H1 (cell line): ENCODE measurements at regions not wholly inside any gene's neighbourhood (a gene's known extent, or its start where the extent isn't known, plus 50 kb on each side); places are given as distances from the start of the nearest gene placed in this dataset.
A peak's percentile ranks its signal among the peaks of the same experiment; 100 is the strongest.

Experiments used
- CTCF ChIP-seq, 3 experiments: IDR thresholded peaks; 1 replicate in 2 of 3; 2 replicates in 1 of 3; pipeline versions ENCODE4 v1.5.1 to v1.6.1; 2011; ENCODE audit warnings: low read length in 3 of 3, mild to moderate bottlenecking in 3 of 3, inconsistent platforms in 2 of 3, low read depth in 1 of 3, moderate library complexity in 1 of 3; ENCODE audit not compliant: insufficient read depth in 1 of 3; ENCODE audit errors: control extremely low read depth in 1 of 3
- HDAC2 ChIP-seq, 2 experiments: fragments of 300-600 bp in 1 of 2; sonication (generic) in 1 of 2; IDR thresholded peaks; 2 replicates each; pipeline ENCODE4 v1.6.1; 2011 to 2012; ENCODE audit warnings: low read depth in 2 of 2, low read length in 2 of 2, mild to moderate bottlenecking in 2 of 2, moderate library complexity in 2 of 2, borderline replicate concordance in 1 of 2, inconsistent platforms in 1 of 2
- KDM1A ChIP-seq: fragments of 200-600, 300-600 bp; sonication (generic); IDR thresholded peaks from 2 replicates; pipeline ENCODE4 v1.7.1; 2016; ENCODE audit warnings: mild to moderate bottlenecking, low read length, borderline replicate concordance
- TBP ChIP-seq: IDR thresholded peaks from 2 replicates; pipeline ENCODE4 v1.6.1; 2011; ENCODE audit warnings: low read depth, low read length, improper control_type of control experiment
- YY1 ChIP-seq: IDR thresholded peaks from 2 replicates; pipeline ENCODE4 v1.6.1; 2011; ENCODE audit warnings: low read depth, mild to moderate bottlenecking, low read length
- TF ChIP-seq, protein P1 (sequence below): fragments of 300-600 bp; sonication (generic); IDR thresholded peaks from 2 replicates; pipeline ENCODE4 v1.7.1; 2012; ENCODE audit warnings: low read length, moderate library complexity, mild to moderate bottlenecking, inconsistent platforms; ENCODE audit not compliant: insufficient replicate concordance

- TF ChIP-seq, protein P1, sequence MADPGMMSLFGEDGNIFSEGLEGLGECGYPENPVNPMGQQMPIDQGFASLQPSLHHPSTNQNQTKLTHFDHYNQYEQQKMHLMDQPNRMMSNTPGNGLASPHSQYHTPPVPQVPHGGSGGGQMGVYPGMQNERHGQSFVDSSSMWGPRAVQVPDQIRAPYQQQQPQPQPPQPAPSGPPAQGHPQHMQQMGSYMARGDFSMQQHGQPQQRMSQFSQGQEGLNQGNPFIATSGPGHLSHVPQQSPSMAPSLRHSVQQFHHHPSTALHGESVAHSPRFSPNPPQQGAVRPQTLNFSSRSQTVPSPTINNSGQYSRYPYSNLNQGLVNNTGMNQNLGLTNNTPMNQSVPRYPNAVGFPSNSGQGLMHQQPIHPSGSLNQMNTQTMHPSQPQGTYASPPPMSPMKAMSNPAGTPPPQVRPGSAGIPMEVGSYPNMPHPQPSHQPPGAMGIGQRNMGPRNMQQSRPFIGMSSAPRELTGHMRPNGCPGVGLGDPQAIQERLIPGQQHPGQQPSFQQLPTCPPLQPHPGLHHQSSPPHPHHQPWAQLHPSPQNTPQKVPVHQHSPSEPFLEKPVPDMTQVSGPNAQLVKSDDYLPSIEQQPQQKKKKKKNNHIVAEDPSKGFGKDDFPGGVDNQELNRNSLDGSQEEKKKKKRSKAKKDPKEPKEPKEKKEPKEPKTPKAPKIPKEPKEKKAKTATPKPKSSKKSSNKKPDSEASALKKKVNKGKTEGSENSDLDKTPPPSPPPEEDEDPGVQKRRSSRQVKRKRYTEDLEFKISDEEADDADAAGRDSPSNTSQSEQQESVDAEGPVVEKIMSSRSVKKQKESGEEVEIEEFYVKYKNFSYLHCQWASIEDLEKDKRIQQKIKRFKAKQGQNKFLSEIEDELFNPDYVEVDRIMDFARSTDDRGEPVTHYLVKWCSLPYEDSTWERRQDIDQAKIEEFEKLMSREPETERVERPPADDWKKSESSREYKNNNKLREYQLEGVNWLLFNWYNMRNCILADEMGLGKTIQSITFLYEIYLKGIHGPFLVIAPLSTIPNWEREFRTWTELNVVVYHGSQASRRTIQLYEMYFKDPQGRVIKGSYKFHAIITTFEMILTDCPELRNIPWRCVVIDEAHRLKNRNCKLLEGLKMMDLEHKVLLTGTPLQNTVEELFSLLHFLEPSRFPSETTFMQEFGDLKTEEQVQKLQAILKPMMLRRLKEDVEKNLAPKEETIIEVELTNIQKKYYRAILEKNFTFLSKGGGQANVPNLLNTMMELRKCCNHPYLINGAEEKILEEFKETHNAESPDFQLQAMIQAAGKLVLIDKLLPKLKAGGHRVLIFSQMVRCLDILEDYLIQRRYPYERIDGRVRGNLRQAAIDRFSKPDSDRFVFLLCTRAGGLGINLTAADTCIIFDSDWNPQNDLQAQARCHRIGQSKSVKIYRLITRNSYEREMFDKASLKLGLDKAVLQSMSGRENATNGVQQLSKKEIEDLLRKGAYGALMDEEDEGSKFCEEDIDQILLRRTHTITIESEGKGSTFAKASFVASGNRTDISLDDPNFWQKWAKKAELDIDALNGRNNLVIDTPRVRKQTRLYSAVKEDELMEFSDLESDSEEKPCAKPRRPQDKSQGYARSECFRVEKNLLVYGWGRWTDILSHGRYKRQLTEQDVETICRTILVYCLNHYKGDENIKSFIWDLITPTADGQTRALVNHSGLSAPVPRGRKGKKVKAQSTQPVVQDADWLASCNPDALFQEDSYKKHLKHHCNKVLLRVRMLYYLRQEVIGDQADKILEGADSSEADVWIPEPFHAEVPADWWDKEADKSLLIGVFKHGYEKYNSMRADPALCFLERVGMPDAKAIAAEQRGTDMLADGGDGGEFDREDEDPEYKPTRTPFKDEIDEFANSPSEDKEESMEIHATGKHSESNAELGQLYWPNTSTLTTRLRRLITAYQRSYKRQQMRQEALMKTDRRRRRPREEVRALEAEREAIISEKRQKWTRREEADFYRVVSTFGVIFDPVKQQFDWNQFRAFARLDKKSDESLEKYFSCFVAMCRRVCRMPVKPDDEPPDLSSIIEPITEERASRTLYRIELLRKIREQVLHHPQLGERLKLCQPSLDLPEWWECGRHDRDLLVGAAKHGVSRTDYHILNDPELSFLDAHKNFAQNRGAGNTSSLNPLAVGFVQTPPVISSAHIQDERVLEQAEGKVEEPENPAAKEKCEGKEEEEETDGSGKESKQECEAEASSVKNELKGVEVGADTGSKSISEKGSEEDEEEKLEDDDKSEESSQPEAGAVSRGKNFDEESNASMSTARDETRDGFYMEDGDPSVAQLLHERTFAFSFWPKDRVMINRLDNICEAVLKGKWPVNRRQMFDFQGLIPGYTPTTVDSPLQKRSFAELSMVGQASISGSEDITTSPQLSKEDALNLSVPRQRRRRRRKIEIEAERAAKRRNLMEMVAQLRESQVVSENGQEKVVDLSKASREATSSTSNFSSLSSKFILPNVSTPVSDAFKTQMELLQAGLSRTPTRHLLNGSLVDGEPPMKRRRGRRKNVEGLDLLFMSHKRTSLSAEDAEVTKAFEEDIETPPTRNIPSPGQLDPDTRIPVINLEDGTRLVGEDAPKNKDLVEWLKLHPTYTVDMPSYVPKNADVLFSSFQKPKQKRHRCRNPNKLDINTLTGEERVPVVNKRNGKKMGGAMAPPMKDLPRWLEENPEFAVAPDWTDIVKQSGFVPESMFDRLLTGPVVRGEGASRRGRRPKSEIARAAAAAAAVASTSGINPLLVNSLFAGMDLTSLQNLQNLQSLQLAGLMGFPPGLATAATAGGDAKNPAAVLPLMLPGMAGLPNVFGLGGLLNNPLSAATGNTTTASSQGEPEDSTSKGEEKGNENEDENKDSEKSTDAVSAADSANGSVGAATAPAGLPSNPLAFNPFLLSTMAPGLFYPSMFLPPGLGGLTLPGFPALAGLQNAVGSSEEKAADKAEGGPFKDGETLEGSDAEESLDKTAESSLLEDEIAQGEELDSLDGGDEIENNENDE: no peak
- TF ChIP-seq TBP (no peak), HDAC2 (IDR thresholded peaks at IDR 0.05; ENCODE audit: borderline replicate concordance in 1 of 2, low read depth in 2 of 2, low read length in 2 of 2) (no peak), KDM1A (no peak), YY1 (0 out of 2 replicates have a peak, but pooled peaks have one; percentile 26), CTCF (IDR thresholded peaks at IDR 0.05; ENCODE audit: control extremely low read depth in 1 of 3, insufficient read depth in 1 of 3, low read depth in 1 of 3, low read length in 3 of 3) (peak; percentile 93 to 99 (median 94))
Measured at GRCh38 chr17:45640141-45640850, 143.8 kb upstream of the CRHR1 start (continued).
